NCI-H446 (cell line): ENCODE measurements at regions not wholly inside any gene's neighbourhood (a gene's known extent, or its start where the extent isn't known, plus 50 kb on each side); places are given as distances from the start of the nearest gene placed in this dataset.
"Not testable (repeated sequence)": the region's sequence is repeated elsewhere in the genome, so short reads cannot be mapped to it uniquely, and the experiment has no call there.

Experiments
- DNase-seq, 2 experiments: peaks; one replicate each; lab custom pipeline; 2025; lab: John Stamatoyannopoulos, UW

GRCh38 chr7:19376538-19376937, 231.3 kb upstream of the FERD3L start:
- no peak for DNase-seq

GRCh38 chr7:19375976-19376375, 230.8 kb upstream of the FERD3L start:
- no peak for DNase-seq

DNA sequence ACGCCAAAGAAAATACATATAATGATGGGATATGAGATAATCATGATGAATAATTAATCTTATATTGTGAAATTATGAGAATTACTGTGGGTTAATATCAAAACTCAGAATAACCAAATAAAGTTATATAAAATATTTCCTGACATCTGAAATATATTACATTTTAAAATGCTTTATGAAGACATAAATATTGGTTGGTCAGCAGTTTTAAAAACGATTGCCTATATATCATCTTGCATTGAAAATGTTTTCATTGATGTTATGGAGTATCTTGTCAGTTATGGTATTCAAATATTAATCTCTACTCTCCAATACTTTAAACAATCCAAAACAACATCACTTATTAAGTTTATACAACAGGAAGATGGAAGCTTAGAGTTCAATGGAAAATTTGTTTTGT, 228.1 kb upstream of the FERD3L start:
- no peak for DNase-seq

DNA sequence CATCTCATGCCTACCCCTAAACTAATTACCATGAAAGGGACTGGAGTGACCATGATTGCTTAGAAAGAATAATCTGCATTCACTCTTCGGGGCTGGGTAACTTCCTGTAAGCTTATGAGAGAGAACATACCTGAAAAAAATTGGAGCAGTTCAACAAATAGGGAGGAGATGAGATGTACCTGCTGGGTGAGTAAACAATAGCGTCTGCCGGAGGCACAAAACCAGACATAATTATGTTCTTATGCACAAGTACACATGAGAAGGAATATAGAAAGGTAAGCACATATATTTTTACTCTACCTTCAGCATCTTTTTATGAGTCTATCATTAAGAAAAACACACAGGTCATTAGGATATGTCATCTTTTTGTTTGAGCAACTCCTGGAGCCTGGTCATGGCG, 224.6 kb upstream of the FERD3L start:
- DNase-seq, result no peak

GRCh38 chr7:19369182-19369581, 224.0 kb upstream of the FERD3L start:
- DNase-seq, result no peak

- DNase-seq, result no peak
Observed at GRCh38 chr7:19368491-19368925, 223.3 kb upstream of the FERD3L start.

DNA sequence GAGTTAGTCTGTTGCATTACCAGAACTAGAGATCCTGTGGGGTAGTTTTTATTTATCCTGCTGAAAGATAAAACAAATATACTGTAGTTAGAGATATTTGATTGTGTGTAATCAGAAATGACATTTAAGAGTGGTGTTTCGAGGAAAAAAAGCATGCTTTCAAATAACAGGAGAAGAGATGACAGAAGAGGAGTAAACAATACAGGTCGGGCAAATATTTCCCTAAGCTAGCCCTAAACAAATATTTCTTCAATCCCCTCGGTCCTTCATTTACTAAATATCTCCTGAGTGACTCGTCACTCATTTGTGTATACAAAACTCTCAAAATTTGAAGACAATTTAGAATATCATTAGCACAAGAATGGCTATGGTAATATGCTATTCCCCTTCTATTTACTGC, 219.7 kb upstream of the FERD3L start:
- DNase-seq, result no peak

- DNase-seq, result peak in 1 of 2 experiments; percentile 18
Observed at GRCh38 chr7:19362099-19362498, 216.9 kb upstream of the FERD3L start.

DNA sequence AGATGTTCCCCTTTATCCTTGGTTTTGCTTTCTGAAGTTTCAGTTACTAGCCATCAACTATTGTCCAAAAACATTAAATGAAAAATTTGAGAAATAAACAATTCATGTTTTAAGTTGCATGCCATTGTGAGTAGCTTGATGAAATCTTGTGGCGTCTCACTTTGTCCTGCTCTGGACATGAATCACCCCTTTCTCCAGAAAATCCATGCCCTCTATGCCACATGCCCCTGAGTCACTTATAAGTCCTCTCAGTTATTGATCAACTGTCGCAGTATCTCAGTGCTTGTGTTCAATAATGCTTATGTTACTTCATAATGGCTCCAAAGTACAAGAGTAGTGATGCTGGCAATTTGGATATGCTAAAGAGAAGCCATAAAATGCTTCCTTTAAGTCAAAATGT, 208.0 kb upstream of the FERD3L start:
- no peak for DNase-seq

DNA sequence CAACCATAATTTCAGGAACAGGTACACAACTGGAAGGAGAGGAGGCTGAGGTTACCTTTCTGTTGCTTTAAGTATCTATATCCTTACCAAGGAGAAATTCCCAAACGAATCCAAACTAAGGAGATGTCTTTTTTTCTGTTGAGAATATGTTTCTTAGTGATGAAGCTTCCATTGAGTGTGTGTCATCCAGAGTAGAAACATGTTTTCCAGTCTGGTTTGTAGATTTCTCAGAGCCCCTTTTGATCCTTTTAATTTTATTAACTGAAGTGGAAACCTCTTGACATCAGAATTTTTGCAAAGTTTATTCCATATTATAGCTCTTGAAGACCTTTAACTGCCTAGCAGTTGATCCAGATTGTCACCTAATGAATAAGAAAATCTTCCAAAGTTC, 207.1 kb upstream of the FERD3L start:
- DNase-seq, result no peak

- DNase-seq, result no peak
Observed at GRCh38 chr7:19351341-19352304, 206.4 kb upstream of the FERD3L start.

DNA sequence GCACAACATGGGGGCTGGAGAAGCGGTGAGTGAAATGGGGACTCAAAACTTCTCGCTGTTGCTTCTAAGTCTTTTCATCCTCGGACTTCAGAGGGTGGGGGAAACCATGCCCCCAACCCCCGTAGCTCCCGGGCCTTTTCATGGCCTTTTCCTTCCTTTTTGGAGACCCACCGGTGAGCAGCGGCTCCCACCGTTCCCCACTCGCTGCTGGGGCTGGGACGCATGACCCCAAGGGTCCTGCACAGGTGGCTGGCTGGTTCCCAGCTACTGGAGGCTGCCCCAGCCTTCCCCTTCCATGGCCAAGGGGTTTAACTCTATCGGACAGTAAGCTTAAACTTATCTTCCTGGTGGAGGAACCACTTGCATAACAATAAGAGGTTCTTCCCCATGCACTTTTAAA, 194.3 kb upstream of the FERD3L start:
- DNase-seq, result no peak

- DNase-seq, result not testable (repeated sequence)
Observed at GRCh38 chr7:19338512-19338911, 193.3 kb upstream of the FERD3L start.

- DNase-seq, result no peak
Observed at GRCh38 chr7:19336836-19337383, 191.7 kb upstream of the FERD3L start.

DNA sequence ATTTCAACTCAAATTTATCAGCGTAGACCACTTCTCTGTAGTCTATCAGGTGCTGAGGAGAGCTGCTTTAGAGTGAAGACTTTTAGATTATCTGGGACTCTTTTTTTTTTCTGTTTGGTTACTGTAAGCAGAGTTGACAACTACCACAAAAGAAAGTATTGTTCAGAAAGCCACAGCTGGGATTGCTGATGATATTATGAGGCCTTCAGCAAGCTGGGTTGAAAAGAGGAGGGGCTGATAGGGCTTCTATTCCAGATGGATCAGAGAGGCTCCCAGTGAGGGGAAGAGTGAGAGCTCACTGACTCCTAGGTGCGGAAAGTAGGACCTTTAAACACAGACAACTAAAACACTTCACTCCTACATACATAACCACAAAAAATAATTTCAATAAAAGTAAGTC, 188.5 kb upstream of the FERD3L start:
- no peak for DNase-seq

DNA sequence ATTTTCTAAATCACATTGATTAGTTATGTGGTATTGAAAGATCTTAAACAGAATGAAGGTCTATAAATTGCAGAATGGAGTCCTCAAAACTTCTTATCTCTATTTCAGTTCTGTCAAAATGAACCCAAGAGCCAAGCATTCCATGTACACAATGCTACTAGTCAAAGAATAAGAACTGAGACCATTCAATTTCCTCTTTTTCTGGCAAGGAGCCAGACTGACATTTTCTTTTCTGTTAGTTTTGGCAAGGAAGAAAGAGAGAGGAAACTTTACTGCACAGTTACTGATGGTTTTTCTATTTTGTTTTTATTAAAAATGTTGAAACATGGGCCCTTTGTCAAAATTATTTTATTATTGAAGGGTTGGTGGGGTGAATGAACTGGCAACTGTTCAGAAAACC, 181.8 kb upstream of the FERD3L start:
- peak; percentile 54 to 75 for DNase-seq

DNA sequence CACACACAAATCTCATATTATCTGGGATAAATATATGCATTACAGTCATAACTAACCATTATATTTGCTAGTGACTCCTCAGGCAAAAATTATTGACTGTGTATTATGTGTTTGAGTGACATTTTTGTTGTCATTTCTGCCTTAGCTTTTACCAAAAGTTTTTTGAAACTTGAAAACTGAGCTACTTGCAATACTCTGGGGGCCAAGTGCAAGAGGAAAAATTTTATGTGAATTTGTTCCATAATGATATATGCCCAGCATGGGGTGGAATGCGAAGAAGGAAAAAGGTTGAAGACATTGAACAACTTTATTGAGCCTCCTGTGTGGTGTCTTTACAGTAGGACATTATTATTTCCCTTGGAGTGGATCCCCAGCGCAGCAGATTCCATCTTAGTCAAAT, 176.8 kb upstream of the FERD3L start:
- DNase-seq, result no peak

- no peak for DNase-seq
Observed at GRCh38 chr7:19318287-19318686, 173.1 kb upstream of the FERD3L start.

- no peak for DNase-seq
Observed at GRCh38 chr7:19317461-19317860, 172.2 kb upstream of the FERD3L start.

GRCh38 chr7:19312416-19312815, 167.2 kb upstream of the FERD3L start:
- no peak for DNase-seq

- DNase-seq, result no peak
Observed at GRCh38 chr7:19307554-19307953, 162.3 kb upstream of the FERD3L start.

DNA sequence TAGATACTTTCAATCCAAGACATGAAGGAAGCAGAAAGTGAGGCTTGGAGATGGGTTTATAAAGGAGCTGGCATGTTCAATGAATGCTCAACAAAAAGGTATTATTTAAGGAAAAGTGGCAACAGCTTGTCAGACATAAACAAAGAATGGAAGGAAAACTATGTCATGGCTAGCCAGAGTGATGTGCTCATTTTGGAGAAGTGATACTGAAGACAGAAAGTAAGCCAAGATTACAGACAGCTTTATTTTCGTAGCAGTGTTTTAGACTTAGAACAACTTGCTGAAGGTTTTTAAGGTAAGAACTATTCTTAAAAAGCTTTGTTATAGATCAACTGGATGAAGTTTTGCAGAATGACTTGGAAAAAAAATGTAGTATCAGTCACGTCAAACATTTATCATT, 160.5 kb upstream of the FERD3L start:
- no peak for DNase-seq

DNA sequence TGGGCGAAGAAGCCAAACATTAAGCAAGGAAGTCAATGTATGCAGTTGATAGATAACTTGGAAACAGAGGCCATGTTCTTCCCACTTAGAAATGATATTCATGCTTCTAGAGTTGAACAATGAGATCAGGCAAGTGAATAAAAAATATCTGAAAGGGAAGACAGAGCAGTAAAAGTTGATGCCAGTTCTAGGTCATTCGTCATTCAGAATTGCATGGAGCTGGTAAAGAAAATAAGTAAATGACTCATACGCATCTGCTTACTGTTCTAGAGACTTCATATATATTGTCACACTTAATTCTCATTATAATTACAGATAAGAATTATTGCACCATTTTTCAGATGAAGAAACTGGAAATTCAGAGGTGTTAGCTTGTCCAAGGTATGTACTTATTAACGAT, 158.9 kb upstream of the FERD3L start:
- peak in 1 of 2 experiments; percentile 19 for DNase-seq

GRCh38 chr7:19302731-19303130, 157.5 kb upstream of the FERD3L start:
- DNase-seq, result no peak
